ENCODE measurements at regions not wholly inside any gene's neighbourhood (a gene's known extent, or its start where the extent isn't known, plus 50 kb on each side); places are given as distances from the start of the nearest gene placed in this dataset.

- no peaks in the 10 kb centered on the region for H3K27me3 ChIP-seq (ENCODE audit: control insufficient read depth in 2 of 2, insufficient read depth in 2 of 2, low read length in 2 of 2)
- no peaks in the 10 kb centered on the region for H3K4me1 ChIP-seq (ENCODE audit: control insufficient read depth in 1 of 2, insufficient read depth in 2 of 2, low read length in 2 of 2)
- no CpG with 5 or more reads among the region's 3 CpGs for WGBS (ENCODE audit: insufficient coverage)
Observed at GRCh38 chr1:239570878-239571277, 184.5 kb downstream of the CHRM3 start.

GRCh38 chr1:239572183-239572582 is 185.8 kb downstream of the CHRM3 start:
- H3K4me3 Mint-ChIP-seq, result no peak overlapping the region
- H3K4me2 ChIP-seq (replicated peaks; ENCODE audit: extremely low read depth, low read length, poor library complexity, severe bottlenecking), result no peak overlapping the region
- no peaks in the 10 kb centered on the region for H3K36me3 Mint-ChIP-seq
- peaks cover 2 to 12% (median 6%) of the 10 kb centered on the region in 7 donors for H3K9me3 Mint-ChIP-seq
- no CpG with 5 or more reads among the region's 4 CpGs for WGBS (ENCODE audit: insufficient coverage)
- H4K20me1 ChIP-seq (ENCODE audit: insufficient read depth, low read length), result no peaks in the 10 kb centered on the region
- no peaks in the 10 kb centered on the region for H3K4me1 ChIP-seq (ENCODE audit: control insufficient read depth in 1 of 2, insufficient read depth in 2 of 2, low read length in 2 of 2)
- no peaks in the 10 kb centered on the region for H3K36me3 ChIP-seq (replicated peaks in 1 of 2; ENCODE audit: control insufficient read depth in 1 of 2, insufficient read depth in 2 of 2, low read length in 2 of 2)
- H3K4me3 ChIP-seq (replicated peaks in 1 of 3; ENCODE audit: low read depth in 2 of 3, low read length in 3 of 3), result no peak overlapping the region
- H3K9ac ChIP-seq (ENCODE audit: insufficient read depth, low read length, poor library complexity, severe bottlenecking), result no peak overlapping the region
- no peak for TF ChIP-seq CTCF (IDR thresholded peaks at IDR 0.05)
- no peaks in the 10 kb centered on the region for H3K4me1 Mint-ChIP-seq
- no peaks in the 10 kb centered on the region for H3K27me3 ChIP-seq (ENCODE audit: control insufficient read depth in 2 of 2, insufficient read depth in 2 of 2, low read length in 2 of 2)
- no peak overlapping the region for H2AFZ ChIP-seq (ENCODE audit: insufficient read depth, low read depth, low read length, poor library complexity, severe bottlenecking)
- H3K27ac Mint-ChIP-seq, result no peak overlapping the region
- H3K27ac ChIP-seq (ENCODE audit: low read depth in 1 of 2, low read length in 2 of 2), result no peak overlapping the region
- H3K9me3 ChIP-seq (replicated peaks in 1 of 2; ENCODE audit: control insufficient read depth in 1 of 2, insufficient read depth in 1 of 2, low read length in 2 of 2), result peaks cover 0 to 6% of the 10 kb centered on the region in 2 donors
- H3K27me3 Mint-ChIP-seq (ENCODE audit: low read depth in 3 of 3), result peaks cover 0 to 8% (median 0%) of the 10 kb centered on the region in 3 donors
- intact Hi-C loops (cut with micrococcal nuclease), result no loop called here
- H3K79me2 ChIP-seq (ENCODE audit: insufficient read depth, low read length), result no peaks in the 10 kb centered on the region
- no peak for DNase-seq

More at GRCh38 chr1:239570878-239571277, 184.5 kb downstream of the CHRM3 start:
- Histone ChIP-seq H3K9me3 (replicated peaks in 1 of 2; ENCODE audit: control insufficient read depth in 1 of 2, insufficient read depth in 1 of 2, low read length in 2 of 2) (peaks cover 0 to 6% of the 10 kb centered on the region in 2 donors), H3K36me3 (replicated peaks in 1 of 2; ENCODE audit: control insufficient read depth in 1 of 2, insufficient read depth in 2 of 2, low read length in 2 of 2) (no peaks in the 10 kb centered on the region), H3K79me2 (ENCODE audit: insufficient read depth, low read length) (no peaks in the 10 kb centered on the region), H3K27ac (ENCODE audit: low read depth in 1 of 2, low read length in 2 of 2) (no peak overlapping the region), H3K9ac (ENCODE audit: insufficient read depth, low read length, poor library complexity, severe bottlenecking) (no peak overlapping the region), H3K4me2 (replicated peaks; ENCODE audit: extremely low read depth, low read length, poor library complexity, severe bottlenecking) (no peak overlapping the region), H2AFZ (ENCODE audit: insufficient read depth, low read depth, low read length, poor library complexity, severe bottlenecking) (no peak overlapping the region), H4K20me1 (ENCODE audit: insufficient read depth, low read length) (no peaks in the 10 kb centered on the region), H3K4me3 (replicated peaks in 1 of 3; ENCODE audit: low read depth in 2 of 3, low read length in 3 of 3) (no peak overlapping the region)
- no peaks in the 10 kb centered on the region for H3K36me3 Mint-ChIP-seq
- H3K4me1 Mint-ChIP-seq, result no peaks in the 10 kb centered on the region
- peaks cover 2 to 12% (median 6%) of the 10 kb centered on the region in 7 donors for H3K9me3 Mint-ChIP-seq
- intact Hi-C loops (cut with micrococcal nuclease), result no loop called here
- no peak for DNase-seq
- peaks cover 0 to 5% (median 0%) of the 10 kb centered on the region in 3 donors for H3K27me3 Mint-ChIP-seq (ENCODE audit: low read depth in 3 of 3)
- H3K4me3 Mint-ChIP-seq, result no peak overlapping the region
- H3K27ac Mint-ChIP-seq, result no peak overlapping the region
- TF ChIP-seq CTCF (IDR thresholded peaks at IDR 0.05), result no peak

Data from CD14-positive monocyte (primary cell).